ENCODE measurements at regions not wholly inside any gene's neighbourhood (a gene's known extent, or its start where the extent isn't known, plus 50 kb on each side); places are given as distances from the start of the nearest gene placed in this dataset.

- DNase-seq (ENCODE audit: low read depth, low spot score) (no peak), FAIRE-seq (no peak)
- TF ChIP-seq EZH2 (IDR thresholded peaks at IDR 0.05; ENCODE audit: borderline replicate concordance, low read depth, low read length, severe bottlenecking), result no peak
- no peak for TF ChIP-seq POLR2A (IDR thresholded peaks at IDR 0.05; ENCODE audit: low read depth, low read length)
- intact Hi-C loops (cut with micrococcal nuclease), result no loop called here
- Histone ChIP-seq H3K27ac (ENCODE audit: insufficient read depth, low read depth, low read length) (no peak overlapping the region), H3K9ac (replicated peaks; ENCODE audit: extremely low read depth, insufficient read depth, low read length) (no peak overlapping the region), H3K9me1 (replicated peaks; ENCODE audit: control insufficient read depth, extremely low read depth, insufficient read depth, low read length) (no peaks in the 10 kb centered on the region), H3K9me3 (replicated peaks; ENCODE audit: control insufficient read depth, insufficient read depth, low read length) (no peaks in the 10 kb centered on the region), H3K36me3 (ENCODE audit: control insufficient read depth in 2 of 2, extremely low read depth in 1 of 2, insufficient read depth in 2 of 2, low read length in 2 of 2) (no peaks in the 10 kb centered on the region), H3K79me2 (ENCODE audit: control insufficient read depth, insufficient read depth, low read length) (no peaks in the 10 kb centered on the region), H3K27me3 (ENCODE audit: control insufficient read depth in 2 of 2, insufficient read depth in 2 of 2, low read length in 2 of 2) (no peaks in the 10 kb centered on the region), H2AFZ (ENCODE audit: low read depth, low read length) (no peak overlapping the region), H4K20me1 (replicated peaks; ENCODE audit: control insufficient read depth, extremely low read depth, insufficient read depth, low read length) (no peaks in the 10 kb centered on the region), H3K4me3 (replicated peaks in 1 of 3; ENCODE audit: insufficient read depth in 1 of 3, low read depth in 1 of 3, low read length in 3 of 3) (no peak overlapping the region), H3K4me2 (ENCODE audit: insufficient read depth, low read length) (no peak overlapping the region), H3K4me1 (ENCODE audit: control insufficient read depth, extremely low read depth, insufficient read depth, low read length) (no peaks in the 10 kb centered on the region)
- ChIA-PET CTCF (no interaction called here), POLR2A (no interaction called here)
- BruUV-seq (replicated peaks), result no TSS peak
- dilution Hi-C loops (cut with MboI; ENCODE audit: extremely low pct_ligation_motif_present, low sequenced_read_pairs), result no loop called here
Observed at GRCh38 chr6:67567842-67568241, 1067.2 kb upstream of the ADGRB3 start.

DNA sequence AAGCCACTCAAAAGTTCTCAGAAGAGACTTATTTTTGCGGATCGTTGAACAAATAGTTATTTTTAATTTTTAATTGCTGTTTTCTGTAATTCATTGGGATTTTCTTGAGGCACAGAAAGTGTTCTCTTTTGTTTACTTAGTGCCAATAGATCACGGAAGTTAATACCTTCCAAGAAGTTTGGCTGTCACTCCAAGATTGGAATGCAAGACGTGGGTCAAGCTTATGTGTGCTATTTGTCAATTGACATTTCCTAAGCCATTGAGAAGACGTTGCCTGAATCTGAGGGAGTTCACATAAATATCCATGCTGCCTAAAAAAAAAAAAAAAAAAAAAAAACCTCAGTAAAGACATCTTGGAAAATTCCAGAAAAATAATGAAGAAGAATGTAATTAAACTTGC is 1071.4 kb upstream of the ADGRB3 start:
- Histone ChIP-seq H3K79me2 (ENCODE audit: control insufficient read depth, insufficient read depth, low read length) (no peaks in the 10 kb centered on the region), H3K4me3 (replicated peaks in 1 of 3; ENCODE audit: insufficient read depth in 1 of 3, low read depth in 1 of 3, low read length in 3 of 3) (no peak overlapping the region), H2AFZ (ENCODE audit: low read depth, low read length) (no peak overlapping the region), H3K9me3 (replicated peaks; ENCODE audit: control insufficient read depth, insufficient read depth, low read length) (no peaks in the 10 kb centered on the region), H3K27me3 (ENCODE audit: control insufficient read depth in 2 of 2, insufficient read depth in 2 of 2, low read length in 2 of 2) (no peaks in the 10 kb centered on the region), H3K9ac (replicated peaks; ENCODE audit: extremely low read depth, insufficient read depth, low read length) (no peak overlapping the region), H3K4me1 (ENCODE audit: control insufficient read depth, extremely low read depth, insufficient read depth, low read length) (no peaks in the 10 kb centered on the region), H4K20me1 (replicated peaks; ENCODE audit: control insufficient read depth, extremely low read depth, insufficient read depth, low read length) (no peaks in the 10 kb centered on the region), H3K9me1 (replicated peaks; ENCODE audit: control insufficient read depth, extremely low read depth, insufficient read depth, low read length) (no peaks in the 10 kb centered on the region), H3K27ac (ENCODE audit: insufficient read depth, low read depth, low read length) (no peak overlapping the region), H3K4me2 (ENCODE audit: insufficient read depth, low read length) (no peak overlapping the region), H3K36me3 (ENCODE audit: control insufficient read depth in 2 of 2, extremely low read depth in 1 of 2, insufficient read depth in 2 of 2, low read length in 2 of 2) (no peaks in the 10 kb centered on the region)
- no peak for DNase-seq (ENCODE audit: low read depth, low spot score)
- no peak for FAIRE-seq
- ChIA-PET POLR2A (no interaction called here), CTCF (no interaction called here)
- BruUV-seq (replicated peaks), result no TSS peak
- no peak for TF ChIP-seq POLR2A (IDR thresholded peaks at IDR 0.05; ENCODE audit: low read depth, low read length)
- TF ChIP-seq POLR2AphosphoS5 (IDR thresholded peaks at IDR 0.05; ENCODE audit: insufficient read depth, low read depth, low read length), result no peak
- TF ChIP-seq GATA2 (IDR thresholded peaks at IDR 0.05; ENCODE audit: insufficient read depth, insufficient read length, low read depth, low read length), result no peak
- TF ChIP-seq EZH2 (IDR thresholded peaks at IDR 0.05; ENCODE audit: borderline replicate concordance, low read depth, low read length, severe bottlenecking), result no peak
- no peak for TF ChIP-seq MYC (IDR thresholded peaks at IDR 0.05; ENCODE audit: low read depth, low read length)
- TF ChIP-seq, protein P1, sequence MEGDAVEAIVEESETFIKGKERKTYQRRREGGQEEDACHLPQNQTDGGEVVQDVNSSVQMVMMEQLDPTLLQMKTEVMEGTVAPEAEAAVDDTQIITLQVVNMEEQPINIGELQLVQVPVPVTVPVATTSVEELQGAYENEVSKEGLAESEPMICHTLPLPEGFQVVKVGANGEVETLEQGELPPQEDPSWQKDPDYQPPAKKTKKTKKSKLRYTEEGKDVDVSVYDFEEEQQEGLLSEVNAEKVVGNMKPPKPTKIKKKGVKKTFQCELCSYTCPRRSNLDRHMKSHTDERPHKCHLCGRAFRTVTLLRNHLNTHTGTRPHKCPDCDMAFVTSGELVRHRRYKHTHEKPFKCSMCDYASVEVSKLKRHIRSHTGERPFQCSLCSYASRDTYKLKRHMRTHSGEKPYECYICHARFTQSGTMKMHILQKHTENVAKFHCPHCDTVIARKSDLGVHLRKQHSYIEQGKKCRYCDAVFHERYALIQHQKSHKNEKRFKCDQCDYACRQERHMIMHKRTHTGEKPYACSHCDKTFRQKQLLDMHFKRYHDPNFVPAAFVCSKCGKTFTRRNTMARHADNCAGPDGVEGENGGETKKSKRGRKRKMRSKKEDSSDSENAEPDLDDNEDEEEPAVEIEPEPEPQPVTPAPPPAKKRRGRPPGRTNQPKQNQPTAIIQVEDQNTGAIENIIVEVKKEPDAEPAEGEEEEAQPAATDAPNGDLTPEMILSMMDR (IDR thresholded peaks at IDR 0.05; ENCODE audit: extremely low read depth in 1 of 2, insufficient read depth in 1 of 2, low read depth in 1 of 2, low read length in 2 of 2), result no peak
- TF ChIP-seq FOS (IDR thresholded peaks at IDR 0.05; ENCODE audit: borderline replicate concordance, insufficient read depth, low read length), result no peak
- no peak for TF ChIP-seq JUN (IDR thresholded peaks at IDR 0.05; ENCODE audit: borderline replicate concordance, insufficient read depth, insufficient read length, low read depth)
- TF ChIP-seq, protein P2, sequence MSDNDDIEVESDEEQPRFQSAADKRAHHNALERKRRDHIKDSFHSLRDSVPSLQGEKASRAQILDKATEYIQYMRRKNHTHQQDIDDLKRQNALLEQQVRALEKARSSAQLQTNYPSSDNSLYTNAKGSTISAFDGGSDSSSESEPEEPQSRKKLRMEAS (IDR thresholded peaks at IDR 0.05; ENCODE audit: insufficient read depth, insufficient read length), result no peak
- dilution Hi-C loops (cut with MboI; ENCODE audit: extremely low pct_ligation_motif_present, low sequenced_read_pairs) (no loop called here), intact Hi-C loops (cut with micrococcal nuclease) (no loop called here)

Measured in endothelial cell of umbilical vein (primary cell).